ENCODE measurements at regions not wholly inside any gene's neighbourhood (a gene's known extent, or its start where the extent isn't known, plus 50 kb on each side); places are given as distances from the start of the nearest gene placed in this dataset.

- DNase-seq (ENCODE audit: low read depth, low spot score) (no peak), FAIRE-seq (no peak)
- peaks cover 21% of the 10 kb centered on the region for H3K4me1 ChIP-seq (ENCODE audit: control insufficient read depth, extremely low read depth, insufficient read depth, low read length)
- H3K79me2 ChIP-seq (ENCODE audit: control insufficient read depth, insufficient read depth, low read length), result no peaks in the 10 kb centered on the region
- no peak overlapping the region for H3K27ac ChIP-seq (ENCODE audit: control insufficient read depth, insufficient read depth, low read length)
- no peak overlapping the region for H2AFZ ChIP-seq (ENCODE audit: control insufficient read depth, low read length)
- no peaks in the 10 kb centered on the region for H3K36me3 ChIP-seq (ENCODE audit: control insufficient read depth in 2 of 2, extremely low read depth in 1 of 2, insufficient read depth in 2 of 2, low read length in 2 of 2)
- no peak overlapping the region for H3K9ac ChIP-seq (ENCODE audit: control insufficient read depth, extremely low read depth, insufficient read depth, low read length)
- TF ChIP-seq, protein P1, sequence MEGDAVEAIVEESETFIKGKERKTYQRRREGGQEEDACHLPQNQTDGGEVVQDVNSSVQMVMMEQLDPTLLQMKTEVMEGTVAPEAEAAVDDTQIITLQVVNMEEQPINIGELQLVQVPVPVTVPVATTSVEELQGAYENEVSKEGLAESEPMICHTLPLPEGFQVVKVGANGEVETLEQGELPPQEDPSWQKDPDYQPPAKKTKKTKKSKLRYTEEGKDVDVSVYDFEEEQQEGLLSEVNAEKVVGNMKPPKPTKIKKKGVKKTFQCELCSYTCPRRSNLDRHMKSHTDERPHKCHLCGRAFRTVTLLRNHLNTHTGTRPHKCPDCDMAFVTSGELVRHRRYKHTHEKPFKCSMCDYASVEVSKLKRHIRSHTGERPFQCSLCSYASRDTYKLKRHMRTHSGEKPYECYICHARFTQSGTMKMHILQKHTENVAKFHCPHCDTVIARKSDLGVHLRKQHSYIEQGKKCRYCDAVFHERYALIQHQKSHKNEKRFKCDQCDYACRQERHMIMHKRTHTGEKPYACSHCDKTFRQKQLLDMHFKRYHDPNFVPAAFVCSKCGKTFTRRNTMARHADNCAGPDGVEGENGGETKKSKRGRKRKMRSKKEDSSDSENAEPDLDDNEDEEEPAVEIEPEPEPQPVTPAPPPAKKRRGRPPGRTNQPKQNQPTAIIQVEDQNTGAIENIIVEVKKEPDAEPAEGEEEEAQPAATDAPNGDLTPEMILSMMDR (optimal IDR thresholded peaks at IDR 0.05 in 1 of 3, IDR thresholded peaks at IDR 0.05 in 1 of 3, conservative IDR thresholded peaks at IDR 0.05 in 1 of 3; ENCODE audit: extremely low read depth in 1 of 3, insufficient read depth in 2 of 3, low read length in 3 of 3), result no peak
- no peak for TF ChIP-seq EZH2 (IDR thresholded peaks at IDR 0.05; ENCODE audit: low read length)
- dilution Hi-C loops (cut with MboI; ENCODE audit: extremely low pct_ligation_motif_present, low sequenced_read_pairs), result no loop called here
- H3K4me3 ChIP-seq (ENCODE audit: control insufficient read depth in 2 of 3, extremely low read depth in 1 of 3, insufficient read depth in 2 of 3, low read depth in 1 of 3, low read length in 3 of 3), result no peak overlapping the region
- H3K9me3 ChIP-seq (ENCODE audit: control insufficient read depth, low read depth, low read length), result no peaks in the 10 kb centered on the region
- H3K27me3 ChIP-seq (ENCODE audit: control insufficient read depth, extremely low read depth, insufficient read depth, low read length), result no peaks in the 10 kb centered on the region
- no peaks in the 10 kb centered on the region for H4K20me1 ChIP-seq (ENCODE audit: control insufficient read depth, extremely low read depth, insufficient read depth, low read length)
- no peaks in the 10 kb centered on the region for H3K9me1 ChIP-seq (ENCODE audit: control insufficient read depth, extremely low read depth, insufficient read depth, low read length)
- no peak overlapping the region for H3K4me2 ChIP-seq (ENCODE audit: control insufficient read depth, extremely low read depth, insufficient read depth, low read depth, low read length)
Observed at GRCh38 chr15:62338497-62338896, 173.4 kb upstream of the C2CD4B start.

DNA sequence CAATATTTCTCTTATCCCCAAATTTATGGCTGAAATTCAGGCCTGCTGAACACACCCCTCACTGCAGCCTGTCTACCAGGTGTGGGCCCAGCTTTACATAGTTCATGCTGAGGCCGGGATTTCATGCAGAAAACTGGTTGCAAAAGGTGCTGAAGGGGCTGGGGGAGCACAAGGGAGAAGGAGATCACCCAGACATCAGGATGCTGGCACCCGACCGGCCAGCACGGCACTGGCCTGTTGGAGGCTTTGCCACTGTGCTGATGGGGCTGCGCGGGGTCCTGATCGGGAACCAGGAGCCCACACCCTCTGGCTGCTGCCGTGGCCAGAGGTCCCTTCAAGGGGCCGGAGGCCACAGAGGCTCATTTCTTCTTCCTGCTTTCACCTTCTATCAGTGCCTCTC, 177.9 kb upstream of the C2CD4B start:
- Histone ChIP-seq H4K20me1 (ENCODE audit: control insufficient read depth, extremely low read depth, insufficient read depth, low read length) (no peaks in the 10 kb centered on the region), H3K9me1 (ENCODE audit: control insufficient read depth, extremely low read depth, insufficient read depth, low read length) (no peaks in the 10 kb centered on the region), H3K36me3 (ENCODE audit: control insufficient read depth in 2 of 2, extremely low read depth in 1 of 2, insufficient read depth in 2 of 2, low read length in 2 of 2) (no peaks in the 10 kb centered on the region), H3K27me3 (ENCODE audit: control insufficient read depth, extremely low read depth, insufficient read depth, low read length) (no peaks in the 10 kb centered on the region), H3K4me2 (ENCODE audit: control insufficient read depth, extremely low read depth, insufficient read depth, low read depth, low read length) (no peak overlapping the region), H3K4me1 (ENCODE audit: control insufficient read depth, extremely low read depth, insufficient read depth, low read length) (peaks cover 5% of the 10 kb centered on the region), H3K79me2 (ENCODE audit: control insufficient read depth, insufficient read depth, low read length) (no peaks in the 10 kb centered on the region), H3K9me3 (ENCODE audit: control insufficient read depth, low read depth, low read length) (no peaks in the 10 kb centered on the region), H3K9ac (ENCODE audit: control insufficient read depth, extremely low read depth, insufficient read depth, low read length) (no peak overlapping the region), H3K27ac (ENCODE audit: control insufficient read depth, insufficient read depth, low read length) (no peak overlapping the region), H2AFZ (ENCODE audit: control insufficient read depth, low read length) (no peak overlapping the region), H3K4me3 (ENCODE audit: control insufficient read depth in 2 of 3, extremely low read depth in 1 of 3, insufficient read depth in 2 of 3, low read depth in 1 of 3, low read length in 3 of 3) (no peak overlapping the region)
- no peak for DNase-seq (ENCODE audit: low read depth, low spot score)
- TF ChIP-seq, protein P1 (optimal IDR thresholded peaks at IDR 0.05 in 1 of 3, IDR thresholded peaks at IDR 0.05 in 1 of 3, conservative IDR thresholded peaks at IDR 0.05 in 1 of 3; ENCODE audit: extremely low read depth in 1 of 3, insufficient read depth in 2 of 3, low read length in 3 of 3), result no peak
- TF ChIP-seq EZH2 (IDR thresholded peaks at IDR 0.05; ENCODE audit: low read length), result no peak
- dilution Hi-C loops (cut with MboI; ENCODE audit: extremely low pct_ligation_motif_present, low sequenced_read_pairs), result no loop called here
- FAIRE-seq, result no peak

Data from keratinocyte (primary cell).